ENCODE measurements at regions not wholly inside any gene's neighbourhood (a gene's known extent, or its start where the extent isn't known, plus 50 kb on each side); places are given as distances from the start of the nearest gene placed in this dataset.

DNA sequence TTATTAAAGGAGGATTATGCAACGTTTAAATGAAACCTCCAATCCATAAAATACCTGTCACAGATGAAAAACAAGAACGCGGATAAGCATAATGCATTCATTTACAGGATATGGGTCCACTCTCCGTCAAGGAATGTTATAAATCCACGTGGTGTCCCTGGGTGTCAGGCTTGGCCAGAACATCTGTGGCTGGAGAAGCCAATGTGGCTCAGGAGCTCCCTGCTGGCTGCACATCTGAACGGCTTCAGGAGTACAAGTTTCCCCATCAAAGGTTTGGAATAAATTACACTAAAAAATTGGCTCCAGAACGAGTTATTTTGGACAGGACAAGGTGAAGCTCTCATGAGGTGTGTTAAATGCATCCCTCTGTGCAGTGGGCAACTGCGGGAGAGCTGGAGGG, 87.8 kb upstream of the LEF1 start:
- TF ChIP-seq, protein P1, sequence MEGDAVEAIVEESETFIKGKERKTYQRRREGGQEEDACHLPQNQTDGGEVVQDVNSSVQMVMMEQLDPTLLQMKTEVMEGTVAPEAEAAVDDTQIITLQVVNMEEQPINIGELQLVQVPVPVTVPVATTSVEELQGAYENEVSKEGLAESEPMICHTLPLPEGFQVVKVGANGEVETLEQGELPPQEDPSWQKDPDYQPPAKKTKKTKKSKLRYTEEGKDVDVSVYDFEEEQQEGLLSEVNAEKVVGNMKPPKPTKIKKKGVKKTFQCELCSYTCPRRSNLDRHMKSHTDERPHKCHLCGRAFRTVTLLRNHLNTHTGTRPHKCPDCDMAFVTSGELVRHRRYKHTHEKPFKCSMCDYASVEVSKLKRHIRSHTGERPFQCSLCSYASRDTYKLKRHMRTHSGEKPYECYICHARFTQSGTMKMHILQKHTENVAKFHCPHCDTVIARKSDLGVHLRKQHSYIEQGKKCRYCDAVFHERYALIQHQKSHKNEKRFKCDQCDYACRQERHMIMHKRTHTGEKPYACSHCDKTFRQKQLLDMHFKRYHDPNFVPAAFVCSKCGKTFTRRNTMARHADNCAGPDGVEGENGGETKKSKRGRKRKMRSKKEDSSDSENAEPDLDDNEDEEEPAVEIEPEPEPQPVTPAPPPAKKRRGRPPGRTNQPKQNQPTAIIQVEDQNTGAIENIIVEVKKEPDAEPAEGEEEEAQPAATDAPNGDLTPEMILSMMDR (conservative IDR thresholded peaks at IDR 0.05; ENCODE audit: control insufficient read depth, insufficient read depth, low read depth, low read length) = no peak
- no peak for DNase-seq (ENCODE audit: low read depth)

DNA sequence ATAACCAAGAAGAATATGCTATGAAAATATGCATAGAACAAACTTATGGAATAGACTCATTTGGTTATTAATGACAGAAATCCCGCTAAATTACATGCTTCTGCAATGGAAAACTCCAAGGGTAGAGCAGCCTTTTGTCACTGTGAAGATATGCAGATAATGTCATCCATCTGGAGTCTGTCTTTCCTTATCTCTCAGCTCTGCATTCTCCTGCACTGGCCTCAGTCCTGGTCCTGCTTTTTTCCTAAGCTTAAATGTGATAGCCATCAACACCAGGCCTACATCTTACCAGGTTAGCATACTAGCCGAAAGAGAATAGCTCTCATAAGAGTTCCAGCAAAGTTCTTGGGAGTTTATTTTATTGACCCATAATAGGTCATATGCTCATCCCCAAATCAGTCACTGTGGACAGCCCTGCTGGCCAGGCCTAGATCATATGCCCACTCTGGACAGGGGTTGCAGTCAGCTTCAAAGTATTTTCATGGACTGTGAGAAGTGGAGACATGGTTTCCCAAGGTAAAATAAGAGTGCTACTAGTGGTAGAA, 86.5 kb upstream of the LEF1 start:
- no peak overlapping the region for H3K4me3 ChIP-seq (ENCODE audit: control insufficient read depth, low read depth, low read length)
- DNase-seq (ENCODE audit: low read depth) = no peak
- TF ChIP-seq, protein P1 (conservative IDR thresholded peaks at IDR 0.05; ENCODE audit: control insufficient read depth, insufficient read depth, low read depth, low read length) = no peak

More for the DNA sequence above, 87.8 kb upstream of the LEF1 start:
- H3K4me3 ChIP-seq (ENCODE audit: control insufficient read depth, low read depth, low read length) = no peak overlapping the region

DNA sequence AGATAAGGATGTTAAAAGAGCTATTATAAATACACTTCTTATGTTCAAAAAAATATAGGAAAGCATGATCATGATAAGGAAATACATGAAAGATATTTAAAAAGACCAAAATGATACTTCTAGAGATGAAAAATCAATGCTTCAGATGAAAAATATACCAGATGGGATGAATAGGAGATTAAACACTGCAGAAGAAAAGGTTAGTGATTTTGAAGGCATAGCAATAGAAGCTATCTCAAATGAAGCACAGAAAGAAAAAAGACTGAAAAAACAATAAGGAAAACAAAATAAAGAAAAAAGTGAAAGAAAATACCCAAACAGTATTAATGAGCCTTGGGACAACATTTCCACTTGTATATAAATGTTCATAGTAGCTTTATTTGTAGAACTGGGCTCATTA, 80.7 kb upstream of the LEF1 start:
- TF ChIP-seq, protein P1 (conservative IDR thresholded peaks at IDR 0.05; ENCODE audit: control insufficient read depth, insufficient read depth, low read depth, low read length) = no peak
- DNase-seq (ENCODE audit: low read depth) = no peak
- no peak overlapping the region for H3K4me3 ChIP-seq (ENCODE audit: control insufficient read depth, low read depth, low read length)

DNA sequence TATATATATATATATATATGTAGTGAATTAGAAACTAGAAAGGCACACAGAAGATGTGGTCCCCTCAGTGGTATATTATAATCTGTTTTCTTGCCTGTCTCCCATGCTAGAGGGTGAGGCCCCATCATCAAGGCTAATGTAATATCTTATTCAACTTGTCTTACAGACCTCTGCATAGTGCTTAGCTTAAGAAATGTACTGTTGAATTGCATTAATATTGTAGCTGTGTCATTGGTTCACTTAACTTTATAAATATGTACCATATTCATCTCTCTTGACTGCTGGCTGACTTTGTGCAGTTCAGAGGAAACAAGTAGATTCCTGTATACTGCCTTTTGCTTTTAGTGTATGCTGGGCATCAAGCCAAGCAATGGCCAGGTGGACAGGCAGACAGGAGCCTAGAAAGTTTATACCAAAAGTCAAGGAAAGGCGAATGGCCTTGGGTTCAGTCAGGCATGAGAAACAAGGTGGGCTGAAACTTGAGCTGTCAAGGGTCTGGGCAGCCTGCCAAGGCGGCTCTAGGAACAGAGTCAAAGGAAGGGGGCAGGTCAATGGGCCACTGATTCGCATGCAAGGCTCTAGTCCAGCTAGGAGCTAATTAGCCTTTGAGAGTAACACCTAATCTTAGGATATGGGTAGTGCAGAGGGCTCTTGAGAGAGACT, 78.8 kb upstream of the LEF1 start:
- DNase-seq (ENCODE audit: low read depth) = no peak
- no peak overlapping the region for H3K4me3 ChIP-seq (ENCODE audit: control insufficient read depth, low read depth, low read length)
- TF ChIP-seq, protein P1 (conservative IDR thresholded peaks at IDR 0.05; ENCODE audit: control insufficient read depth, insufficient read depth, low read depth, low read length) = no peak

DNA sequence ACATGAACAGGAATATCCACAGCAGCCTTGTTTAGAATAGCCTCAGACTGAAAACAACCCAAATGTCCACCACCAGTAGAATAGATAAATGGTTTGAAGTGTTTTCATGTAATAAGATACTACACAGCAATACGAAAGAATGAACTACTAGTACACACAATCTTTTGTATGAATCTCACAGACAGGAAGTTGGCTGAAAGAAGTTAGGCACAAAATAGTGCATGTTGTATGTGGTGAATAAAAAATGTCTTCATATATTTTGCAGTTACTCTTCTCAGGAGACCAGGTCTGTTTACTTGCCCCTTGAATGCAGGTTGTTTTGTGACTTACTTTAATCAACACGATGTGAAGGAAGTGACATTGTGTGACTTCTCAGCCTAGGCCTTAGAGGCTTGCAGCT, 75.9 kb upstream of the LEF1 start:
- TF ChIP-seq, protein P1 (conservative IDR thresholded peaks at IDR 0.05; ENCODE audit: control insufficient read depth, insufficient read depth, low read depth, low read length) = no peak
- H3K4me3 ChIP-seq (ENCODE audit: control insufficient read depth, low read depth, low read length) = no peak overlapping the region
- no peak for DNase-seq (ENCODE audit: low read depth)

DNA sequence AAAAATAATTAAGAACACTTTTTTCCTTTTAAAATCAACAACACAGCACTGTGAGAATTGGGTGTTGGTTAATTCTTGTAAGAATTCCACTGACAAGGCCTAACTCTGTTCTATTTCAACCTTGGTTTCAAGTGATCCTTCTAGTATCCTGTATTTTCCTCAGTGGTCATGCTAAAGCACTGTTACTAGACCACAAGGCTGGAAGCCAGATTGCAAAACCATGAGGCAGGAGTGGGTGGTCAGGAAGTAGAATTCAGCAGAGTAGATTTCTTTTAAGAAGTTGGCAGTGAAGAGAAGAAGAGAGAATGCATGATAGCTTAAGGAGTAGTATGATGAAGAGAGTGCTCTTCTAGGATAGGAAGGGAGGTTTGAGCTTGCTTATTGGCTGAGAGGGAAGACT, 71.6 kb upstream of the LEF1 start:
- H3K4me3 ChIP-seq (ENCODE audit: control insufficient read depth, low read depth, low read length) = no peak overlapping the region
- TF ChIP-seq, protein P1 (conservative IDR thresholded peaks at IDR 0.05; ENCODE audit: control insufficient read depth, insufficient read depth, low read depth, low read length) = no peak
- DNase-seq (ENCODE audit: low read depth) = peak; percentile 43

All from fibroblast of mammary gland (primary cell).